ENCODE measurements at regions not wholly inside any gene's neighbourhood (a gene's known extent, or its start where the extent isn't known, plus 50 kb on each side); places are given as distances from the start of the nearest gene placed in this dataset.

- no peak for DNase-seq
- H3K4me3 Mint-ChIP-seq = no peak overlapping the region
- no peaks in the 10 kb centered on the region for H3K27me3 Mint-ChIP-seq
- H3K27ac Mint-ChIP-seq = no peak overlapping the region
- intact Hi-C loops (cut with micrococcal nuclease) = no loop called here
- H3K9me3 Mint-ChIP-seq = no peaks in the 10 kb centered on the region
- no peaks in the 10 kb centered on the region for H3K36me3 Mint-ChIP-seq (ENCODE audit: low read depth)
- no peaks in the 10 kb centered on the region for H3K4me1 Mint-ChIP-seq
These were observed 444.7 kb downstream of the IPMK start for GRCh38 chr10:57822965-57823364.

- intact Hi-C loops (cut with micrococcal nuclease) = no loop called here
- Mint-ChIP-seq H3K9me3 (no peaks in the 10 kb centered on the region), H3K4me1 (no peaks in the 10 kb centered on the region), H3K4me3 (no peak overlapping the region), H3K36me3 (ENCODE audit: low read depth) (no peaks in the 10 kb centered on the region), H3K27me3 (no peaks in the 10 kb centered on the region), H3K27ac (no peak overlapping the region)
- no peak for DNase-seq
These were observed 449.2 kb downstream of the IPMK start for GRCh38 chr10:57818522-57818921.

- DNase-seq = no peak
- no peaks in the 10 kb centered on the region for H3K27me3 Mint-ChIP-seq
- H3K36me3 Mint-ChIP-seq (ENCODE audit: low read depth) = no peaks in the 10 kb centered on the region
- no peaks in the 10 kb centered on the region for H3K9me3 Mint-ChIP-seq
- no peak overlapping the region for H3K27ac Mint-ChIP-seq
- no peaks in the 10 kb centered on the region for H3K4me1 Mint-ChIP-seq
- no peak overlapping the region for H3K4me3 Mint-ChIP-seq
- intact Hi-C loops (cut with micrococcal nuclease) = no loop called here
These were observed 450.0 kb downstream of the IPMK start for GRCh38 chr10:57817741-57818140.

- H3K9me3 Mint-ChIP-seq = no peaks in the 10 kb centered on the region
- intact Hi-C loops (cut with micrococcal nuclease) = no loop called here
- no peak for DNase-seq
- no peak overlapping the region for H3K27ac Mint-ChIP-seq
- H3K36me3 Mint-ChIP-seq (ENCODE audit: low read depth) = no peaks in the 10 kb centered on the region
- no peaks in the 10 kb centered on the region for H3K4me1 Mint-ChIP-seq
- no peak overlapping the region for H3K4me3 Mint-ChIP-seq
- no peaks in the 10 kb centered on the region for H3K27me3 Mint-ChIP-seq
These were observed 451.7 kb downstream of the IPMK start for GRCh38 chr10:57815949-57816348.

GRCh38 chr10:57809961-57810360 is 457.7 kb downstream of the IPMK start:
- no peak overlapping the region for H3K4me3 Mint-ChIP-seq
- no peak for DNase-seq
- H3K4me1 Mint-ChIP-seq = no peaks in the 10 kb centered on the region
- no peaks in the 10 kb centered on the region for H3K27me3 Mint-ChIP-seq
- H3K9me3 Mint-ChIP-seq = no peaks in the 10 kb centered on the region
- H3K27ac Mint-ChIP-seq = no peak overlapping the region
- intact Hi-C loops (cut with micrococcal nuclease) = no loop called here
- H3K36me3 Mint-ChIP-seq (ENCODE audit: low read depth) = no peaks in the 10 kb centered on the region

GRCh38 chr10:57807906-57808305 is 459.8 kb downstream of the IPMK start:
- no peak for DNase-seq
- Mint-ChIP-seq H3K4me1 (no peaks in the 10 kb centered on the region), H3K9me3 (no peaks in the 10 kb centered on the region), H3K27ac (no peak overlapping the region), H3K27me3 (no peaks in the 10 kb centered on the region), H3K36me3 (ENCODE audit: low read depth) (no peaks in the 10 kb centered on the region), H3K4me3 (no peak overlapping the region)
- intact Hi-C loops (cut with micrococcal nuclease) = no loop called here

- Mint-ChIP-seq H3K27me3 (no peaks in the 10 kb centered on the region), H3K4me1 (no peaks in the 10 kb centered on the region), H3K4me3 (no peak overlapping the region), H3K9me3 (no peaks in the 10 kb centered on the region), H3K27ac (no peak overlapping the region), H3K36me3 (ENCODE audit: low read depth) (no peaks in the 10 kb centered on the region)
- intact Hi-C loops (cut with micrococcal nuclease) = no loop called here
- no peak for DNase-seq
These were observed 461.0 kb downstream of the IPMK start for GRCh38 chr10:57806675-57807074.

- no peak overlapping the region for H3K27ac Mint-ChIP-seq
- H3K36me3 Mint-ChIP-seq (ENCODE audit: low read depth) = no peaks in the 10 kb centered on the region
- DNase-seq = no peak
- no peaks in the 10 kb centered on the region for H3K4me1 Mint-ChIP-seq
- H3K9me3 Mint-ChIP-seq = no peaks in the 10 kb centered on the region
- intact Hi-C loops (cut with micrococcal nuclease) = no loop called here
- no peak overlapping the region for H3K4me3 Mint-ChIP-seq
- H3K27me3 Mint-ChIP-seq = no peaks in the 10 kb centered on the region
These were observed 468.1 kb downstream of the IPMK start for GRCh38 chr10:57799625-57800024.

GRCh38 chr10:57798830-57799229 is 468.9 kb downstream of the IPMK start:
- intact Hi-C loops (cut with micrococcal nuclease) = no loop called here

GRCh38 chr10:57791546-57791945 is 476.1 kb downstream of the IPMK start:
- no peaks in the 10 kb centered on the region for H3K4me1 Mint-ChIP-seq
- no peak overlapping the region for H3K27ac Mint-ChIP-seq
- intact Hi-C loops (cut with micrococcal nuclease) = no loop called here
- H3K9me3 Mint-ChIP-seq = no peaks in the 10 kb centered on the region
- H3K36me3 Mint-ChIP-seq (ENCODE audit: low read depth) = no peaks in the 10 kb centered on the region
- H3K27me3 Mint-ChIP-seq = no peaks in the 10 kb centered on the region
- no peak overlapping the region for H3K4me3 Mint-ChIP-seq
- DNase-seq = no peak

More at GRCh38 chr10:57798830-57799229, 468.9 kb downstream of the IPMK start:
- H3K27ac Mint-ChIP-seq = no peak overlapping the region
- no peaks in the 10 kb centered on the region for H3K4me1 Mint-ChIP-seq
- H3K27me3 Mint-ChIP-seq = no peaks in the 10 kb centered on the region
- no peak overlapping the region for H3K4me3 Mint-ChIP-seq
- no peaks in the 10 kb centered on the region for H3K9me3 Mint-ChIP-seq
- H3K36me3 Mint-ChIP-seq (ENCODE audit: low read depth) = no peaks in the 10 kb centered on the region
- DNase-seq = no peak

GRCh38 chr10:57790703-57791102 is 477.0 kb downstream of the IPMK start:
- no peaks in the 10 kb centered on the region for H3K9me3 Mint-ChIP-seq
- intact Hi-C loops (cut with micrococcal nuclease) = no loop called here
- no peaks in the 10 kb centered on the region for H3K27me3 Mint-ChIP-seq
- H3K27ac Mint-ChIP-seq = no peak overlapping the region
- no peak overlapping the region for H3K4me3 Mint-ChIP-seq
- DNase-seq = no peak
- no peaks in the 10 kb centered on the region for H3K36me3 Mint-ChIP-seq (ENCODE audit: low read depth)
- H3K4me1 Mint-ChIP-seq = no peaks in the 10 kb centered on the region

- no peaks in the 10 kb centered on the region for H3K36me3 Mint-ChIP-seq (ENCODE audit: low read depth)
- no peak overlapping the region for H3K4me3 Mint-ChIP-seq
- H3K27me3 Mint-ChIP-seq = no peaks in the 10 kb centered on the region
- no peak for DNase-seq
- no peaks in the 10 kb centered on the region for H3K9me3 Mint-ChIP-seq
- H3K27ac Mint-ChIP-seq = no peak overlapping the region
- no peaks in the 10 kb centered on the region for H3K4me1 Mint-ChIP-seq
- intact Hi-C loops (cut with micrococcal nuclease) = no loop called here
These were observed 479.6 kb downstream of the IPMK start for GRCh38 chr10:57788117-57788516.

GRCh38 chr10:57786850-57787750 is 480.6 kb downstream of the IPMK start:
- no peaks in the 10 kb centered on the region for H3K9me3 Mint-ChIP-seq
- intact Hi-C loops (cut with micrococcal nuclease) = no loop called here
- no peak overlapping the region for H3K27ac Mint-ChIP-seq
- H3K4me1 Mint-ChIP-seq = no peaks in the 10 kb centered on the region
- H3K27me3 Mint-ChIP-seq = no peaks in the 10 kb centered on the region
- H3K36me3 Mint-ChIP-seq (ENCODE audit: low read depth) = no peaks in the 10 kb centered on the region
- no peak overlapping the region for H3K4me3 Mint-ChIP-seq
- DNase-seq = no peak

- H3K36me3 Mint-ChIP-seq (ENCODE audit: low read depth) = no peaks in the 10 kb centered on the region
- no peaks in the 10 kb centered on the region for H3K27me3 Mint-ChIP-seq
- no peaks in the 10 kb centered on the region for H3K9me3 Mint-ChIP-seq
- intact Hi-C loops (cut with micrococcal nuclease) = no loop called here
- DNase-seq = no peak
- H3K27ac Mint-ChIP-seq = no peak overlapping the region
- H3K4me3 Mint-ChIP-seq = no peak overlapping the region
- no peaks in the 10 kb centered on the region for H3K4me1 Mint-ChIP-seq
These were observed 481.4 kb downstream of the IPMK start for GRCh38 chr10:57786331-57786730.

GRCh38 chr10:57785546-57785945 is 482.1 kb downstream of the IPMK start:
- Mint-ChIP-seq H3K36me3 (ENCODE audit: low read depth) (no peaks in the 10 kb centered on the region), H3K9me3 (no peaks in the 10 kb centered on the region), H3K4me3 (no peak overlapping the region), H3K27ac (no peak overlapping the region), H3K4me1 (no peaks in the 10 kb centered on the region), H3K27me3 (no peaks in the 10 kb centered on the region)
- no peak for DNase-seq
- intact Hi-C loops (cut with micrococcal nuclease) = no loop called here
